CD4-positive, alpha-beta T cell (primary cell): ENCODE measurements at regions not wholly inside any gene's neighbourhood (a gene's known extent, or its start where the extent isn't known, plus 50 kb on each side); places are given as distances from the start of the nearest gene placed in this dataset.

Source experiments
- ATAC-seq: fragments of 200-7000 bp; cut with Tn5 transposase; one replicate; pipeline ENCODE4 v1.10.0; 2022; ENCODE audit warnings: mild to moderate bottlenecking; ENCODE audit not compliant: poor library complexity
- CTCF ChIA-PET: fragments of 350-600 bp; sonication (Branson Sonifier 250); formaldehyde crosslinking; loops from one replicate; lab custom pipeline; 2021; ENCODE audit warnings: antibody characterized with exemption, inconsistent platforms; lab: Charles Lee
- POLR2A ChIA-PET: fragments of 350-600 bp; sonication (Branson Sonifier 250); formaldehyde crosslinking; loops from one replicate; lab custom pipeline; 2021; ENCODE audit warnings: antibody characterized with exemption, inconsistent platforms; lab: Charles Lee
- DNase-seq, 14 experiments: peaks; one replicate each; pipeline ENCODE4 v3.0.0-alpha.2; 2013 to 2020; ENCODE audit warnings: mixed read lengths in 2 of 14
- H3K27ac ChIP-seq, 2 donors: one replicate each; pipeline versions ENCODE4 v1.5.1 to v1.7.0; 2013; ENCODE audit warnings: low read length in 2 of 2, low read depth in 1 of 2, mild to moderate bottlenecking in 1 of 2
- H3K27me3 ChIP-seq, 2 experiments: 1 replicate in 1 of 2; 2 replicates in 1 of 2; pipeline versions ENCODE4 v1.6.1 to v1.7.0; 2013; ENCODE audit warnings: low read length in 2 of 2, control low read depth in 1 of 2, mild to moderate bottlenecking in 1 of 2, moderate library complexity in 1 of 2; ENCODE audit not compliant: insufficient read depth in 2 of 2, control insufficient read depth in 1 of 2
- H3K36me3 ChIP-seq: one replicate; pipeline ENCODE4 v1.6.1; 2013; ENCODE audit warnings: low read length, control low read depth; ENCODE audit not compliant: insufficient read depth
- H3K4me1 ChIP-seq: one replicate; pipeline ENCODE4 v1.6.1; 2013; ENCODE audit warnings: low read length, control low read depth; ENCODE audit not compliant: insufficient read depth
- H3K4me3 ChIP-seq: one replicate; pipeline ENCODE4 v1.5.1; 2013; ENCODE audit warnings: mild to moderate bottlenecking, low read length, moderate library complexity
- H3K9me3 ChIP-seq, 2 experiments: 1 replicate in 1 of 2; 2 replicates in 1 of 2; pipeline versions ENCODE4 v1.6.1 to v1.7.0; 2013; ENCODE audit warnings: low read length in 2 of 2, mild to moderate bottlenecking in 2 of 2, control low read depth in 1 of 2, moderate library complexity in 1 of 2; ENCODE audit not compliant: control insufficient read depth in 1 of 2, insufficient read depth in 1 of 2
- H3K27ac Mint-ChIP-seq: one replicate; pipeline ENCODE4 v1.8.0; 2020; ENCODE audit warnings: mixed read lengths
- H3K27me3 Mint-ChIP-seq: one replicate; pipeline ENCODE4 v1.8.0; 2021; ENCODE audit warnings: mixed read lengths
- H3K36me3 Mint-ChIP-seq: one replicate; pipeline ENCODE4 v1.8.0; 2021; ENCODE audit warnings: low read depth, mixed read lengths
- H3K4me1 Mint-ChIP-seq: one replicate; pipeline ENCODE4 v1.8.0; 2021; ENCODE audit warnings: low read depth, mixed read lengths
- H3K4me3 Mint-ChIP-seq: one replicate; pipeline ENCODE4 v1.8.0; 2020; ENCODE audit warnings: mild to moderate bottlenecking, mixed read lengths
- H3K9me3 Mint-ChIP-seq: one replicate; pipeline ENCODE4 v1.8.0; 2020; ENCODE audit warnings: mixed read lengths
- CTCF ChIP-seq: fragments of 200-600 bp; IDR thresholded peaks from one replicate; pipeline ENCODE4 v1.8.0; 2022; ENCODE audit warnings: antibody characterized with exemption, mild to moderate bottlenecking
- intact Hi-C, 2 experiments: fragments of 100-400 bp; cut with DNase I in 1 of 2; cut with micrococcal nuclease in 1 of 2; formaldehyde crosslinking; loops; one replicate each; pipeline versions ENCODE4 v1.15.1 to v1.9.0; 2023 to 2025; cut with DNase I, micrococcal nuclease

GRCh38 chr15:88400591-88401250, 66.5 kb downstream of the MRPL46 start:
- Histone ChIP-seq H3K9me3 (peaks cover 0 to 2% of the 10 kb centered on the region in 2 experiments), H3K4me3 (no peak overlapping the region), H3K36me3 (no peaks in the 10 kb centered on the region), H3K27me3 (peaks cover 0 to 8% of the 10 kb centered on the region in 2 experiments), H3K4me1 (no peaks in the 10 kb centered on the region), H3K27ac (no peak overlapping the region)
- peak overlapping the region; percentile 45 for H3K27ac Mint-ChIP-seq
- intact Hi-C loops, result no loop called here
- peaks cover 18% of the 10 kb centered on the region for H3K4me1 Mint-ChIP-seq
- ChIA-PET POLR2A (no interaction called here), CTCF (no interaction called here)
- DNase-seq (no peak), ATAC-seq (no peak)
- H3K4me3 Mint-ChIP-seq, result no peak overlapping the region
- no peak for TF ChIP-seq CTCF
- H3K9me3 Mint-ChIP-seq, result no peaks in the 10 kb centered on the region
- no peaks in the 10 kb centered on the region for H3K36me3 Mint-ChIP-seq
- no peaks in the 10 kb centered on the region for H3K27me3 Mint-ChIP-seq

- no peaks in the 10 kb centered on the region for H3K9me3 Mint-ChIP-seq
- peaks cover 18% of the 10 kb centered on the region for H3K4me1 Mint-ChIP-seq
- no peak overlapping the region for H3K27ac ChIP-seq
- intact Hi-C loops, result no loop called here
- POLR2A ChIA-PET, result no interaction called here
- CTCF ChIA-PET, result no interaction called here
- peaks cover 0 to 5% of the 10 kb centered on the region in 2 experiments for H3K27me3 ChIP-seq
- H3K9me3 ChIP-seq, result peaks cover 0 to 5% of the 10 kb centered on the region in 2 experiments
- no peaks in the 10 kb centered on the region for H3K4me1 ChIP-seq
- no peaks in the 10 kb centered on the region for H3K36me3 Mint-ChIP-seq
- TF ChIP-seq CTCF, result no peak
- no peak overlapping the region for H3K4me3 ChIP-seq
- DNase-seq (no peak), ATAC-seq (no peak)
- no peaks in the 10 kb centered on the region for H3K27me3 Mint-ChIP-seq
- H3K27ac Mint-ChIP-seq, result no peak overlapping the region
- no peaks in the 10 kb centered on the region for H3K36me3 ChIP-seq
- no peak overlapping the region for H3K4me3 Mint-ChIP-seq
Measured at GRCh38 chr15:88400084-88400483, 67.1 kb downstream of the MRPL46 start.

DNA sequence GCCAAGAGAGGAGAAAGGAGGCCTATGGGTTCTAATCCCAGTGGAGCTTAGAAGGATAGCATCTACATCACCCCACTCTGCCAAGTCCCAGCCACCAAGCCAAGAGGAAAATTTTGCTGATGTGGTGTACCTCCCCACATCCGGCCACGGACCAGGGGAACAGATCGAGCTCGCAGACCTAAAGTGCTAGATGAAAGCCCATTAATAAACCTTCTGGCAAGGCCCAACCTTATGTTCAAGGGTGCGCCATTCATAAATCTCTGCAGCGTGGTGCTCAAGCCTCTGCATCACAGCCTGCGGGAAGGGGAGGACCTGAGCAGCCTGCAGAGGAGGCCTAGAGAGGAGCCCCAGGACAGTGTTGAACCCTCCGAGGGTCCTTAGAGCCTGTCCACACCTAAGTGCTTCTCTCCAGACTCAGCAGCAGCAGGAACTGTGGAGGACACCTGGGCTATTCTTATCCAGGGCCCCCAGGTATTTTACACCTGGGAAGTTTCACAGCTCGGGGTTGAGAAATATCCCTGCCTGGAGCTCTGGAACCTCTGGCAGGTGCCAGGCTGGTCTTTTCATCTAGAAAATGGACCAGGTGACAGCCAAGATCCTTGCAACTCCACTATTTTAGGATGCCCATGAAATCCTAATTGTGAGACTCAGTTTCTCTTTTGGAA, 68.0 kb downstream of the MRPL46 start:
- CTCF ChIA-PET, result no interaction called here
- no peak for TF ChIP-seq CTCF
- intact Hi-C loops, result no loop called here

More for the DNA sequence above, 68.0 kb downstream of the MRPL46 start:
- Histone ChIP-seq H3K4me3 (no peak overlapping the region), H3K27me3 (peaks cover 0 to 5% of the 10 kb centered on the region in 2 experiments), H3K9me3 (peaks cover 0 to 5% of the 10 kb centered on the region in 2 experiments), H3K4me1 (no peaks in the 10 kb centered on the region), H3K36me3 (no peaks in the 10 kb centered on the region), H3K27ac (no peak overlapping the region)
- no peak overlapping the region for H3K4me3 Mint-ChIP-seq
- H3K9me3 Mint-ChIP-seq, result no peaks in the 10 kb centered on the region
- H3K27ac Mint-ChIP-seq, result no peak overlapping the region
- POLR2A ChIA-PET, result no interaction called here
- ATAC-seq (no peak), DNase-seq (no peak)
- peaks cover 18% of the 10 kb centered on the region for H3K4me1 Mint-ChIP-seq
- H3K27me3 Mint-ChIP-seq, result no peaks in the 10 kb centered on the region
- no peaks in the 10 kb centered on the region for H3K36me3 Mint-ChIP-seq
